NT2/D1 (cell line): ENCODE measurements at regions not wholly inside any gene's neighbourhood (a gene's known extent, or its start where the extent isn't known, plus 50 kb on each side); places are given as distances from the start of the nearest gene placed in this dataset.

ENCODE experiments used
- SUZ12 ChIP-seq: IDR thresholded peaks from 2 replicates; pipeline ENCODE4 v1.6.1; 2011; ENCODE audit not compliant: insufficient read length, insufficient read depth; ENCODE audit errors: extremely low read depth
- YY1 ChIP-seq: IDR thresholded peaks from 2 replicates; pipeline ENCODE4 v1.6.1; 2011; ENCODE audit not compliant: insufficient read length, insufficient read depth
- ZNF274 ChIP-seq: IDR thresholded peaks from 2 replicates; pipeline ENCODE4 v1.6.1; 2011; ENCODE audit warnings: mild to moderate bottlenecking, low read depth, low read length

DNA sequence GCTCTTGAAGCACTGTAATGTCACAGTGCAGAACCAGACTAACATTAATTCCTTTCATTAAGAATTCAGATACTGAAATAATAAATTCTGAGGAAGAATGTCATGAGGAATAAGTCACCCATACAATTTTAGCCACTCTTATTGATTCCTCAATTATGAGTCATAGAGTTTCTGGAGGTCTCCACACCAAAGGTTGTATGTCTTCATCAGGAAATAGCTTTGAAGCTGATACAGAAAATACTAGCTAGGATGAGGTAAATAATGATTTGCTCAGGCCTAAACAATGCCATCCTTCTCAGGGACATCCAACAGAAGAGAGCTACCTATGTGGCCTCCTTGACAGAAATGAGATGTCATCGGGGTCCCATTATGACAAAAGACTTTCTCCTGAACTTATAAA, 238.8 kb downstream of the OR13H1 start:
- TF ChIP-seq YY1 (no peak), ZNF274 (no peak), SUZ12 (no peak)
